ENCODE measurements at regions not wholly inside any gene's neighbourhood (a gene's known extent, or its start where the extent isn't known, plus 50 kb on each side); places are given as distances from the start of the nearest gene placed in this dataset.
"Not testable (repeated sequence)": the region's sequence is repeated elsewhere in the genome, so short reads cannot be mapped to it uniquely, and the experiment has no call there.

GRCh38 chr3:181935915-181936314, 224.2 kb downstream of the SOX2 start:
- ATAC-seq = no peak
- Histone ChIP-seq H3K4me1 (ENCODE audit: control insufficient read depth, insufficient read depth, low read length) (no peaks in the 10 kb centered on the region), H3K4me3 (ENCODE audit: low read depth in 2 of 2, low read length in 2 of 2) (no peak overlapping the region), H3K9me3 (ENCODE audit: control insufficient read depth, insufficient read depth, low read depth, low read length) (no peaks in the 10 kb centered on the region), H3K27ac (ENCODE audit: low read length) (no peak overlapping the region), H3K27me3 (ENCODE audit: control insufficient read depth, insufficient read depth, low read length) (no peaks in the 10 kb centered on the region), H3K36me3 (ENCODE audit: control insufficient read depth, insufficient read depth, low read length) (no peaks in the 10 kb centered on the region)
- in situ Hi-C loops (cut with HindIII; ENCODE audit: low pct_unique_long_range_greater_than_20kb, low sequenced_read_pairs) = no loop called here
- intact Hi-C loops (cut with micrococcal nuclease; ENCODE audit: unreplicated experiment) = no loop called here
- POLR2A ChIA-PET = no interaction called here
- BruUV-seq (replicated peaks) = no TSS peak
- CTCF ChIA-PET = no interaction called here
- no peak for DNase-seq (ENCODE audit: low read depth, low spot score)
- TF ChIP-seq TCF7L2 (IDR thresholded peaks at IDR 0.05; ENCODE audit: low read depth, low read length) (no peak), REST (IDR thresholded peaks at IDR 0.05; ENCODE audit: insufficient read depth in 1 of 2, low read depth in 2 of 2, low read length in 1 of 2) (no peak), CTCF (IDR thresholded peaks at IDR 0.05) (no peak), POLR2AphosphoS5 (IDR thresholded peaks at IDR 0.05; ENCODE audit: low read depth, low read length) (no peak), SIN3A (IDR thresholded peaks at IDR 0.05; ENCODE audit: borderline replicate concordance, insufficient read depth, low read depth, low read length) (no peak)

GRCh38 chr3:181936774-181937173, 225.0 kb downstream of the SOX2 start:
- CTCF ChIA-PET = no interaction called here
- POLR2A ChIA-PET = no interaction called here
- ATAC-seq (no peak), DNase-seq (ENCODE audit: low read depth, low spot score) (no peak)
- H3K4me1 ChIP-seq (ENCODE audit: control insufficient read depth, insufficient read depth, low read length) = no peaks in the 10 kb centered on the region
- no peak overlapping the region for H3K27ac ChIP-seq (ENCODE audit: low read length)
- BruUV-seq (replicated peaks) = no TSS peak
- H3K9me3 ChIP-seq (ENCODE audit: control insufficient read depth, insufficient read depth, low read depth, low read length) = no peaks in the 10 kb centered on the region
- no peak overlapping the region for H3K4me3 ChIP-seq (ENCODE audit: low read depth in 2 of 2, low read length in 2 of 2)
- in situ Hi-C loops (cut with HindIII; ENCODE audit: low pct_unique_long_range_greater_than_20kb, low sequenced_read_pairs) (no loop called here), intact Hi-C loops (cut with micrococcal nuclease; ENCODE audit: unreplicated experiment) (no loop called here)
- no peak for TF ChIP-seq REST (IDR thresholded peaks at IDR 0.05; ENCODE audit: insufficient read depth in 1 of 2, low read depth in 2 of 2, low read length in 1 of 2)
- TF ChIP-seq SIN3A (IDR thresholded peaks at IDR 0.05; ENCODE audit: borderline replicate concordance, insufficient read depth, low read depth, low read length) = no peak
- TF ChIP-seq CTCF (IDR thresholded peaks at IDR 0.05) = no peak
- no peaks in the 10 kb centered on the region for H3K36me3 ChIP-seq (ENCODE audit: control insufficient read depth, insufficient read depth, low read length)
- no peaks in the 10 kb centered on the region for H3K27me3 ChIP-seq (ENCODE audit: control insufficient read depth, insufficient read depth, low read length)

DNA sequence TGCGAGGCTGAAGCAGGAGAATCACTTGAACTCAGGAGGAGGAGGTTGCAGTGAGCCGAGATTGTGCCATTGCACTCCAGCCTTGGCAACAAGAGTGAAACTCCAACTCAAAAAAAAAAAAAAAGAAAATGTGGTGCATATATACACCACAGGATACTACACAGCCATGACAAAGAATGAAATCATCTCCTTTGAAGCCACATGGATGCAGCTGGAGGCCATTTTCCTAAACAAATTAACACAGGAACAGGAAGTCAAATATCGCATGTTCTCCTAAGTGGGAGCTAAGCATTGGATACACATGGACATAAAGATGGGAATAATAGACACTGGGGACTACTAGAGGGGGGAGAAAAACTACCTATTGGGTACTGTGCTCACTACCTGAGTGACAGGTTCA, 226.9 kb downstream of the SOX2 start:
- POLR2A ChIA-PET; ATAC-seq; in situ Hi-C loops (cut with HindIII; ENCODE audit: low pct_unique_long_range_greater_than_20kb, low sequenced_read_pairs); H3K27ac ChIP-seq (ENCODE audit: low read length); CTCF ChIA-PET; BruUV-seq (replicated peaks); DNase-seq (ENCODE audit: low read depth, low spot score); H3K36me3 ChIP-seq (ENCODE audit: control insufficient read depth, insufficient read depth, low read length); H3K4me1 ChIP-seq (ENCODE audit: control insufficient read depth, insufficient read depth, low read length); H3K4me3 ChIP-seq (ENCODE audit: low read depth in 2 of 2, low read length in 2 of 2); H3K27me3 ChIP-seq (ENCODE audit: control insufficient read depth, insufficient read depth, low read length); intact Hi-C loops (cut with micrococcal nuclease; ENCODE audit: unreplicated experiment); H3K9me3 ChIP-seq (ENCODE audit: control insufficient read depth, insufficient read depth, low read depth, low read length): not testable (repeated sequence)

Data from Panc1 (cell line).